NT2/D1 (cell line): ENCODE measurements at regions not wholly inside any gene's neighbourhood (a gene's known extent, or its start where the extent isn't known, plus 50 kb on each side); places are given as distances from the start of the nearest gene placed in this dataset.

Source experiments
- YY1 ChIP-seq: IDR thresholded peaks from 2 replicates; pipeline ENCODE4 v1.6.1; 2011; ENCODE audit not compliant: insufficient read length, insufficient read depth
- ZNF274 ChIP-seq: IDR thresholded peaks from 2 replicates; pipeline ENCODE4 v1.6.1; 2011; ENCODE audit warnings: mild to moderate bottlenecking, low read depth, low read length

DNA sequence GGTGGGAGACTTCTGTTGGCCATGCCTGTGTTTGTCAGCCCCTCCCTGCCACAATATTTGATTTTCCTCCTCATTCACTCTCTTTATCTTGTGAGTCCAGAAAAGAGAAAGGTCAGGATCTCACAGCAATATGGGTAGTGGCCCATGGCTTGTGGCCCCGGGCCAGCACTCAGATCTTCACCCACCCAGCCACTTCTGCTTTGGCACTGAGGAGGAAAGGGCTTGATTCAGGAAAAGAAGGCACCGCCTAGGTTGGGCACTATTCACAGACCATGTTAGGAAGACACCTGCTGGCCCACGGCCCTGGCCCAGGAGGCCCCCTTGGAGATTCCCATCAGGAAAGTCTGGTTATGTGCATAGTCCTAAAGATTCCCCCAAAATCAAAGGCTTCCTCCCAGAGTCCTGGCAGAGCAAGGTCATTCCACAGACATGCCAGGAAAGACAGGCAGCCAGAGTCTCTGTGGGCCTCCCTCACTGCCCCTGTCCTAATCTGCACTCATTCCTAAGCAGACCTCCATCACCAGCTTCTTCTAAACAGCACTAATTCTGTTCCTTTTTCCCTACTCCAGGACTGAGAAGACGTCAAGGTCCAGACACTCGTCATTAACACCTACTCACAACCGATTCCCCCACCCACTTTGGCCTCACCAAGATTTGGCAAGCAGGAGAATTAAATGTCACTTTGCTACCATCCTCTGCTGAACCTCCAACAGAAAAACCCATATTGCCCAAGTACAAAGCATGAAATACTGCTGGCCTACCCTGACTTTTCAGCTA, 179.3 kb downstream of the DEPDC1B start:
- TF ChIP-seq ZNF274, result no peak
- TF ChIP-seq YY1, result no peak
